GM23248 (cell line): ENCODE measurements at regions not wholly inside any gene's neighbourhood (a gene's known extent, or its start where the extent isn't known, plus 50 kb on each side); places are given as distances from the start of the nearest gene placed in this dataset.
"Not testable (repeated sequence)": the region's sequence is repeated elsewhere in the genome, so short reads cannot be mapped to it uniquely, and the experiment has no call there.

Experiments used
- EZH2 ChIP-seq: fragments of 200-600 bp; sonication (generic); IDR thresholded peaks from 2 replicates; pipeline ENCODE4 v1.6.1; 2018; ENCODE audit warnings: antibody characterized with exemption, mild to moderate bottlenecking; ENCODE audit not compliant: insufficient read depth, poor library complexity, severe bottlenecking
- EZH2phosphoT487 ChIP-seq: fragments of 200-600 bp; sonication (generic); IDR thresholded peaks from 2 replicates; pipeline ENCODE4 v1.6.1; 2018; ENCODE audit warnings: antibody characterized with exemption, moderate library complexity, mild to moderate bottlenecking, low read depth; ENCODE audit not compliant: insufficient read depth

DNA sequence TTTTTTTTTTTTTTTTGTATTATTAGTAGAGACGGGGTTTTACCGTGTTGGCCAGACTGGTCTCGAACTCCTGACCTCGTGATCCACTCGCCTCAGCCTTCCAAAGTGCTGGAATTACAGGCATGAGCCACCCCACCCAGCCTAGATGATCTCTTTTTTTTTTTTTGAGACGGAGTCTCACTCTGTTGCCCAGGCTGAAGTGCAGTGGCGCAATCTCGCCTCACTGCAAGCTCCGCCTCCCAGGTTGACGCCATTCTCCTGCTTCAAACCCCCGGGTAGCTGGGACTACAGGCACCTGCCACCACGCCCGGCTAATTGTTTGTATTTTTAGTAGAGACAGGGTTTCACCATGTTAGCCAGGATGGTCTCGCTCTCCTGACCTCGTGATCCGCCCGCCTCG, 216.8 kb downstream of the ZIC5 start:
- TF ChIP-seq EZH2, EZH2phosphoT487: not testable (repeated sequence)
